Thyroid gland (tissue), 4 donors: ENCODE measurements at regions not wholly inside any gene's neighbourhood (a gene's known extent, or its start where the extent isn't known, plus 50 kb on each side); places are given as distances from the start of the nearest gene placed in this dataset.
A peak's percentile ranks its signal among the peaks of the same experiment; 100 is the strongest.

Experiments used
- DNase-seq, 2 donors: peaks; one replicate each; pipeline ENCODE4 v3.0.0-alpha.2; 2019
- H3K27ac ChIP-seq, 3 donors: fragments of 200-600 bp; sonication (generic); 1 replicate in 2 of 3; 2 replicates in 1 of 3; pipeline ENCODE4 v1.5.1; 2016 to 2019; ENCODE audit warnings: mild to moderate bottlenecking in 1 of 3, moderate library complexity in 1 of 3
- H3K27me3 ChIP-seq: fragments of 200-600 bp; sonication (generic); one replicate; pipeline ENCODE4 v1.5.1; 2019
- H3K36me3 ChIP-seq, 2 donors: fragments of 200-600 bp; sonication (generic); one replicate each; pipeline ENCODE4 v1.5.1; 2016 to 2019
- H3K4me1 ChIP-seq, 2 donors: fragments of 200-600 bp; sonication (generic); one replicate each; pipeline ENCODE4 v1.5.1; 2017 to 2019
- H3K4me3 ChIP-seq, 3 donors: fragments of 200-600 bp; sonication (generic); replicated peaks in 1 of 3; 1 replicate in 2 of 3; 2 replicates in 1 of 3; pipeline ENCODE4 v1.5.1; 2016; ENCODE audit warnings: mild to moderate bottlenecking in 1 of 3
- H3K9me3 ChIP-seq: fragments of 200-600 bp; sonication (generic); one replicate; pipeline ENCODE4 v1.5.1; 2017
- CTCF ChIP-seq, 6 experiments: fragments of 200-600 bp in 3 of 6; fragments of 450-650 bp in 3 of 6; sonication (generic) in 3 of 6; IDR thresholded peaks; one replicate each; pipeline ENCODE4 v1.5.1; 2016 to 2019; ENCODE audit warnings: antibody characterized with exemption in 6 of 6, mild to moderate bottlenecking in 2 of 6, inconsistent platforms in 1 of 6, moderate library complexity in 1 of 6
- POLR2A ChIP-seq, 2 donors: fragments of 450-650 bp; IDR thresholded peaks; one replicate each; pipeline ENCODE4 v1.6.1; 2017; ENCODE audit warnings: antibody characterized with exemption in 2 of 2, mild to moderate bottlenecking in 2 of 2, moderate library complexity in 1 of 2
- WGBS, 2 donors: methylation state at CpG; one replicate each; pipeline ENCODE4 v1.1.5; 2017; 5-methylcytosine and 5-hydroxymethylcytosine counted together
- intact Hi-C: fragments of 100-400 bp; cut with DNase I; formaldehyde crosslinking; loops from one replicate; pipeline ENCODE4 v1.15.1; 2023

- Histone ChIP-seq H3K4me3 (no peak overlapping the region), H3K9me3 (no peaks in the 10 kb centered on the region), H3K4me1 (no peaks in the 10 kb centered on the region), H3K27me3 (no peaks in the 10 kb centered on the region), H3K36me3 (no peaks in the 10 kb centered on the region), H3K27ac (no peak overlapping the region)
- no peak for DNase-seq
- WGBS, 2 donors, result 64 to 67% methylated on average over 4 of the region's 4 CpGs
- TF ChIP-seq POLR2A (IDR thresholded peaks at IDR 0.05) (no peak), CTCF (IDR thresholded peaks at IDR 0.05) (no peak)
- intact Hi-C loops, result loop anchor here (10.0 kb wide), 2 partner anchors 284 to 824 kb away; no protein-coding TSS in a partner anchor
These were observed 102.2 kb upstream of the IPO5 start for GRCh38 chr13:97851269-97851668.

GRCh38 chr13:97852181-97852874 is 101.1 kb upstream of the IPO5 start:
- Histone ChIP-seq H3K9me3 (no peaks in the 10 kb centered on the region), H3K4me3 (no peak overlapping the region), H3K4me1 (no peaks in the 10 kb centered on the region), H3K36me3 (no peaks in the 10 kb centered on the region), H3K27me3 (no peaks in the 10 kb centered on the region), H3K27ac (no peak overlapping the region)
- DNase-seq, result no peak
- TF ChIP-seq POLR2A (IDR thresholded peaks at IDR 0.05) (no peak), CTCF (IDR thresholded peaks at IDR 0.05) (no peak)
- 78 to 81% methylated on average over 5 of the region's 5 CpGs for WGBS, 2 donors
- intact Hi-C loops, result loop anchor here (10.0 kb wide), 2 partner anchors 282 to 822 kb away; no protein-coding TSS in a partner anchor

- H3K36me3 ChIP-seq, result no peaks in the 10 kb centered on the region
- H3K4me1 ChIP-seq, result no peaks in the 10 kb centered on the region
- TF ChIP-seq CTCF (IDR thresholded peaks at IDR 0.05) (no peak), POLR2A (IDR thresholded peaks at IDR 0.05) (no peak)
- no peak overlapping the region for H3K4me3 ChIP-seq
- WGBS, 2 donors, result 61 to 64% methylated on average over 4 of the region's 4 CpGs
- H3K9me3 ChIP-seq, result no peaks in the 10 kb centered on the region
- H3K27ac ChIP-seq, result no peak overlapping the region
- intact Hi-C loops, result loop anchor here (10.0 kb wide), 2 partner anchors 281 to 821 kb away; no protein-coding TSS in a partner anchor
- no peaks in the 10 kb centered on the region for H3K27me3 ChIP-seq
- no peak for DNase-seq
These were observed 99.9 kb upstream of the IPO5 start for GRCh38 chr13:97853550-97853949.

- intact Hi-C loops, result loop anchor here (5.0 to 10.0 kb wide), 3 partner anchors 279 to 819 kb away; no protein-coding TSS in a partner anchor
- Histone ChIP-seq H3K4me3 (no peak overlapping the region), H3K4me1 (no peaks in the 10 kb centered on the region), H3K36me3 (no peaks in the 10 kb centered on the region), H3K27me3 (no peaks in the 10 kb centered on the region), H3K9me3 (no peaks in the 10 kb centered on the region), H3K27ac (no peak overlapping the region)
- TF ChIP-seq CTCF (IDR thresholded peaks at IDR 0.05), result peak; percentile 52 to 89 (median 74)
- TF ChIP-seq POLR2A (IDR thresholded peaks at IDR 0.05), result no peak
- peak; percentile 14 to 46 for DNase-seq
- WGBS, 2 donors, result 20% methylated on average over 13 of the region's 13 CpGs
These were observed 97.7 kb upstream of the IPO5 start for GRCh38 chr13:97855570-97856303.

- Histone ChIP-seq H3K27me3 (no peaks in the 10 kb centered on the region), H3K9me3 (no peaks in the 10 kb centered on the region), H3K36me3 (no peaks in the 10 kb centered on the region), H3K27ac (no peak overlapping the region), H3K4me3 (no peak overlapping the region), H3K4me1 (no peaks in the 10 kb centered on the region)
- intact Hi-C loops, result loop anchor here (5.0 to 10.0 kb wide), 3 partner anchors 279 to 819 kb away; no protein-coding TSS in a partner anchor
- TF ChIP-seq POLR2A (IDR thresholded peaks at IDR 0.05) (no peak), CTCF (IDR thresholded peaks at IDR 0.05) (no peak)
- 82 to 99% methylated on average over 4 of the region's 4 CpGs for WGBS, 2 donors
- DNase-seq, result no peak
These were observed 97.2 kb upstream of the IPO5 start for GRCh38 chr13:97856304-97856675.
